ENCODE measurements at regions not wholly inside any gene's neighbourhood (a gene's known extent, or its start where the extent isn't known, plus 50 kb on each side); places are given as distances from the start of the nearest gene placed in this dataset.

- TF ChIP-seq POLR2AphosphoS5 (IDR thresholded peaks at IDR 0.05; ENCODE audit: low read depth, low read length) (no peak), TAF1 (IDR thresholded peaks at IDR 0.05; ENCODE audit: borderline replicate concordance, insufficient read depth, low read length) (no peak), REST (IDR thresholded peaks at IDR 0.05; ENCODE audit: insufficient read depth in 1 of 2, low read depth in 2 of 2, low read length in 2 of 2) (no peak), SIN3A (IDR thresholded peaks at IDR 0.05; ENCODE audit: borderline replicate concordance, insufficient read depth, low read length) (no peak), FOXP2 (optimal IDR thresholded peaks at IDR 0.05; ENCODE audit: borderline replicate concordance, extremely low read depth, extremely low read length, insufficient read depth) (no peak)
Measured at GRCh38 chr4:165621983-165622382, 243.2 kb downstream of the CPE start.

GRCh38 chr4:165625281-165625680 is 246.5 kb downstream of the CPE start:
- TF ChIP-seq FOXP2 (optimal IDR thresholded peaks at IDR 0.05; ENCODE audit: borderline replicate concordance, extremely low read depth, extremely low read length, insufficient read depth) = no peak
- no peak for TF ChIP-seq SIN3A (IDR thresholded peaks at IDR 0.05; ENCODE audit: borderline replicate concordance, insufficient read depth, low read length)
- no peak for TF ChIP-seq POLR2AphosphoS5 (IDR thresholded peaks at IDR 0.05; ENCODE audit: low read depth, low read length)
- TF ChIP-seq TAF1 (IDR thresholded peaks at IDR 0.05; ENCODE audit: borderline replicate concordance, insufficient read depth, low read length) = no peak
- no peak for TF ChIP-seq REST (IDR thresholded peaks at IDR 0.05; ENCODE audit: insufficient read depth in 1 of 2, low read depth in 2 of 2, low read length in 2 of 2)

- TF ChIP-seq SIN3A (IDR thresholded peaks at IDR 0.05; ENCODE audit: borderline replicate concordance, insufficient read depth, low read length) (no peak), REST (IDR thresholded peaks at IDR 0.05; ENCODE audit: insufficient read depth in 1 of 2, low read depth in 2 of 2, low read length in 2 of 2) (no peak), TAF1 (IDR thresholded peaks at IDR 0.05; ENCODE audit: borderline replicate concordance, insufficient read depth, low read length) (no peak), FOXP2 (optimal IDR thresholded peaks at IDR 0.05; ENCODE audit: borderline replicate concordance, extremely low read depth, extremely low read length, insufficient read depth) (no peak), POLR2AphosphoS5 (IDR thresholded peaks at IDR 0.05; ENCODE audit: low read depth, low read length) (no peak)
Measured at GRCh38 chr4:165626316-165626715, 246.7 kb upstream of the TLL1 start.

GRCh38 chr4:165627128-165627527 is 245.9 kb upstream of the TLL1 start:
- no peak for TF ChIP-seq FOXP2 (optimal IDR thresholded peaks at IDR 0.05; ENCODE audit: borderline replicate concordance, extremely low read depth, extremely low read length, insufficient read depth)
- no peak for TF ChIP-seq TAF1 (IDR thresholded peaks at IDR 0.05; ENCODE audit: borderline replicate concordance, insufficient read depth, low read length)
- TF ChIP-seq REST (IDR thresholded peaks at IDR 0.05; ENCODE audit: insufficient read depth in 1 of 2, low read depth in 2 of 2, low read length in 2 of 2) = no peak
- TF ChIP-seq SIN3A (IDR thresholded peaks at IDR 0.05; ENCODE audit: borderline replicate concordance, insufficient read depth, low read length) = no peak
- TF ChIP-seq POLR2AphosphoS5 (IDR thresholded peaks at IDR 0.05; ENCODE audit: low read depth, low read length) = no peak

GRCh38 chr4:165627548-165627947 is 245.5 kb upstream of the TLL1 start:
- no peak for TF ChIP-seq FOXP2 (optimal IDR thresholded peaks at IDR 0.05; ENCODE audit: borderline replicate concordance, extremely low read depth, extremely low read length, insufficient read depth)
- no peak for TF ChIP-seq POLR2AphosphoS5 (IDR thresholded peaks at IDR 0.05; ENCODE audit: low read depth, low read length)
- no peak for TF ChIP-seq TAF1 (IDR thresholded peaks at IDR 0.05; ENCODE audit: borderline replicate concordance, insufficient read depth, low read length)
- no peak for TF ChIP-seq SIN3A (IDR thresholded peaks at IDR 0.05; ENCODE audit: borderline replicate concordance, insufficient read depth, low read length)
- TF ChIP-seq REST (IDR thresholded peaks at IDR 0.05; ENCODE audit: insufficient read depth in 1 of 2, low read depth in 2 of 2, low read length in 2 of 2) = no peak

All from PFSK-1 (cell line).